GM10248 (cell line): ENCODE measurements at regions not wholly inside any gene's neighbourhood (a gene's known extent, or its start where the extent isn't known, plus 50 kb on each side); places are given as distances from the start of the nearest gene placed in this dataset.

Source experiments
- CTCF ChIA-PET: fragments of 300-600 bp; sonication (Branson Sonifier 250); formaldehyde crosslinking; extraction: SDS; loops from one replicate; lab custom pipeline; 2021; ENCODE audit warnings: antibody characterized with exemption; lab: Yijun Ruan, JAX
- POLR2A ChIA-PET: fragments of 350-650 bp; sonication (Branson Sonifier 250); formaldehyde crosslinking; extraction: SDS; loops from one replicate; lab custom pipeline; 2020; ENCODE audit warnings: antibody characterized with exemption; lab: Yijun Ruan, JAX
- DNase-seq: peaks from one replicate; pipeline ENCODE4 v3.0.0; 2012; ENCODE audit errors: extremely low spot score
- CTCF ChIP-seq: IDR thresholded peaks from 2 replicates; pipeline ENCODE4 v1.5.1; 2012; ENCODE audit warnings: mild to moderate bottlenecking, low read depth; ENCODE audit errors: extremely low read depth, missing control alignments, control extremely low read depth

DNA sequence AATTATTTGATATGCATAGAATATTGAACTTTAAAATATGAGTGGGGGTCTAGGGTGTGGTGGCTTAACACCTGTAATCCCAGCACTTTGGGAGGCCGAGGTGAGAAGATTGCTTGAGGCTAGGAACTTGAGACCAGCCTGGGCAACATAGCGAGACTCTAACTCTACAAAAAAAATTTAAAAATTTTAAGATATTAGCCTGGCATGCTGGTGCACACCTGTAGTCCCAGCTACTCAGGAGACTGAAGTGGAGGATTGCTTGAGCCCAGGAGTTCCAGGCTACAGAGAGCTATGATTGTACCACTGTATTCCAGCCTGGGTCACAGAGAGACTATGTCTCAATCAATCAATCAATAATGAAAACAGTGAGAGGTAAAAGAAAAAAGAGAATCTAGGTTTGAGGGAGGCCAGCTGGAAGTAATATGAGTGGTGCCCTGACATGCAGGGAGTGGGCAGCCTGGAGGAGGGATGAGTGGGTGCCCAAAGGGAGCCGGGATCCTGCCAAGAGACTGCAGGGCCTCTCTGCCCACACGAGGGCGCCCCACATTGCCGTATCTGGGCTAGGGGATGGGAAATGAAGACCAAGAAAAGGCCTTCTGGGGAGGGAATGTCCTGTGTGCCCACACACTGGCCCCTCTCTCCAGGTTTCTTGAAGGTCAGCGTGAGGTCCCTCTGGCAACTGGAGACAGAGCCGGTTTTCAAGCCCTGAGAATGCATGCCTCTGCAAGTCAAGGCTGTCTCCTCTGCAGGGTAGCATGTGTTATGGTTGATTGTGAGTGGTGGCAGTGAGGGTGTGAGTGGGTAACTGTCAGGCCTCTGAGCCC, 93.9 kb upstream of the PPM1J start:
- peak; percentile 93 for TF ChIP-seq CTCF
- peak; percentile 81 for DNase-seq
- CTCF ChIA-PET = interaction anchor here (0.7 to 13.5 kb wide), 13 partner anchors 9 to 438 kb away, joined by 3 to 410 read pairs (median 7); partner anchors contain the start of genes LRIG2 and PPM1J
- POLR2A ChIA-PET = no interaction called here

GRCh38 chr1:112807999-112808398, 92.9 kb upstream of the PPM1J start:
- no peak for TF ChIP-seq CTCF
- DNase-seq = no peak
- POLR2A ChIA-PET = no interaction called here
- CTCF ChIA-PET = interaction anchor here (1.0 to 13.5 kb wide), 11 partner anchors 8 to 437 kb away, joined by 3 to 410 read pairs (median 8); partner anchors contain the start of genes LRIG2 and PPM1J

DNA sequence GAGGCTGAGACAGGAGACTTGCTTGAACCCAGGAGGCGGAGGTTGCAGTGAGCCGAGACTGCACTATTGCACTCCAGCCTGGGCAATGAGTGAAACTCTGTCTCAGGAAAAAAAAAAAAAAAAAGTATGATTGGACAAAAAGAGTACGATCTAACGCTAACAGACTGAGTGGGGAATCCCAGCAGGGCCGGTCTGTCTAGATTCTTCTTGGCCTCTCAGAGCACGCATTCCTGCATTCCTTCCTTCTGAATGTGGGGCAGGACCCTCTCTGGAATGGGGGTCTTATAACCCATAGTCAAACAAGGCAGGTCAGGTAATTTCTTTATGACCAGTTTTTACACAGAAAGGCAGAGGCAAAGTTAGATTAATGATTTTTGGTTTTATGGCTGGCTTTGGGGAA, 92.0 kb upstream of the PPM1J start:
- TF ChIP-seq CTCF = no peak
- DNase-seq = no peak
- CTCF ChIA-PET = interaction anchor here (2.6 to 13.5 kb wide), 3 partner anchors 89 to 266 kb away, joined by 12 to 410 read pairs (median 23); partner anchors contain the start of genes LRIG2 and PPM1J
- POLR2A ChIA-PET = no interaction called here

DNA sequence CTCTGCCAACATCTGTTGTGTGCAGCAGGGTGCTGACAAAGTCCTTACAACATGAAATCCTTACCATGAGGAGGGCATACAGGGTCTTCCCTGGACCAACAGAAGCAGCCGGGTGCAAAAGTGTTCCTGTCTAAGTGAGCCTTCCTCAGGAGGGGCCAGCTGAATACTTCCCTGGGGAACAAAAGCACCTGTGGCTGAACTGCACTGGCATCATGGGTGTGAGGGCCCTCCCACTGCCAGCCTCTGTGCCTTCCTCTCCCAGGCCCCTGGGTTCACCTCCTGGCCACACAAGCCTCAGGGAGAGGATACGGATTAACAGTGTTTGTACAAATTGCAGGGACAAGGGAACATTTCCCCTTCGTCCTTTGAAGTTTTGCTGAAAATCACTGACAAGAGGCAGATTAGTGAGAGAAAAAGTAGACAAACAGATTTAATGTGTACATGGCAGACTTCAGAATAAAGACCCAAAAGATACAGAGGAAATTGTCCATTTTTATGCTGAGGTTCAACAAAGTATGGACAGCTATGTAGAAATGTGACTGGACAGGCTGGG, 91.0 kb upstream of the PPM1J start:
- ChIA-PET CTCF (interaction anchor here (1.0 to 13.5 kb wide), 8 partner anchors 19 to 305 kb away, joined by 3 to 410 read pairs (median 9); partner anchors contain the start of genes LRIG2 and PPM1J), POLR2A (no interaction called here)
- DNase-seq = no peak
- TF ChIP-seq CTCF = no peak

- POLR2A ChIA-PET = no interaction called here
- DNase-seq = no peak
- CTCF ChIA-PET = interaction anchor here (1.0 to 13.5 kb wide), 22 partner anchors 8 to 447 kb away, joined by 3 to 410 read pairs (median 6); partner anchors contain the start of genes LRIG2 and PPM1J
- no peak for TF ChIP-seq CTCF
Observed at GRCh38 chr1:112805155-112805853, 90.2 kb upstream of the PPM1J start.
